HS-5 (cell line): ENCODE measurements at regions not wholly inside any gene's neighbourhood (a gene's known extent, or its start where the extent isn't known, plus 50 kb on each side); places are given as distances from the start of the nearest gene placed in this dataset.
"Not testable (repeated sequence)": the region's sequence is repeated elsewhere in the genome, so short reads cannot be mapped to it uniquely, and the experiment has no call there.

Source experiments
- DNase-seq: peaks from one replicate; pipeline ENCODE4 v3.0.0-alpha.2; 2012; ENCODE audit warnings: low read depth

- no peak for DNase-seq
These were observed 174.1 kb upstream of the TMTC1 start for GRCh38 chr12:29957835-29958234.

DNA sequence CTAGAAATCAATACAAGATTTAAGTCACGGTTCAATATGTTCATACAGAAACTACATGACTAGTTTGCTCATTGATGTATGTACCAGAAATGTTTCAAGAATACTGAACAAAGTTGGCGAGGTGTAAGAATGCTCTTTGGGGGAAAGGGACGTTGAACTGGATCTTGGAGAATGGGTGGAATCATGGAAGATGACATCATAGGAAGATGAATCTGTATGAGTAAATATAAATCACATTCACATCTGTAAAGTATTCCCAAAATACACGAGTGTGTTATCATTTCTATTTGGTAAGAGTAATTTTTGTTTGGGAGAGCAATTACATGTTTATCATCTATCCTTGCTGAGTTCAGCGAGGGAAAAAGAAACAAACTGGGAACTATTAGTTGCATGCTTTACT, 162.2 kb upstream of the TMTC1 start:
- DNase-seq = no peak

GRCh38 chr12:29944269-29945000, 160.7 kb upstream of the TMTC1 start:
- no peak for DNase-seq

- DNase-seq = no peak
These were observed 159.9 kb upstream of the TMTC1 start for GRCh38 chr12:29943683-29944082.

DNA sequence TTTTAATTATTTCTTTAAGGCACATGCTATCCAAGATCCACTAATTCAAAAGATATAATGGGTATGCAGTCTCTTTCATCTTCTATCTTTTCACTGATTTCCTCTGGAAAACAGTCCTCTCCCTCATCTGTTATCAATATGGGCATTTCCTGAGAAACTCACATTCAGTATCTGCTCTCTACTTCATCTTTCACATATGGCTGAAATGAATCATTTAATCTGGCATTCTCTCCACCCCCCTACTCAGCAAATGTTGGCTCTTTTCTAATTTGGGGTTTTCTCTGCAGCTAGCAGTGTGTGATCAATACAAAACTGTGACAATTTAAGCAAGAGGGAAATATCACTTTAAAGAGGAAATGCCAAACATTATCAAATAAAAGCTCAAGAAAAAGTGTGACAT, 157.1 kb upstream of the TMTC1 start:
- no peak for DNase-seq

DNA sequence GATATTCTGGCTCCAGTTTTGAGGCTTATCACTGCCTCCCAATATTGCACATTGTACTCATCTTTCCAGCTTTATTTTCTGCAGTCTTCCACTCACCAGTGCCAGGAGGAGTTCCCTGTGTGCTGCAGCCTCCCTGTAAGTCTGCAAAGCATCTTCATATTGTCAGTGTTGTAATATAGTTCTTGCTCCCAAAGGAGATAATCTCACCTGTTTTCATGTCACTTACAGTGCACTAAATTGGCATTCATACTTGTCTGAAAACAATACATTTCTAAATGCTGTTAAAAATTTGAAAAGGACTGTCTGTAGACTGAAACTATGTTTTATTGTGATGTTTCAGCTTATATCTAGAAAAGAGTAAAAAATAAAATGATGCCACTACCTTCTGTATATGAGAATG, 146.8 kb upstream of the TMTC1 start:
- DNase-seq = no peak

DNA sequence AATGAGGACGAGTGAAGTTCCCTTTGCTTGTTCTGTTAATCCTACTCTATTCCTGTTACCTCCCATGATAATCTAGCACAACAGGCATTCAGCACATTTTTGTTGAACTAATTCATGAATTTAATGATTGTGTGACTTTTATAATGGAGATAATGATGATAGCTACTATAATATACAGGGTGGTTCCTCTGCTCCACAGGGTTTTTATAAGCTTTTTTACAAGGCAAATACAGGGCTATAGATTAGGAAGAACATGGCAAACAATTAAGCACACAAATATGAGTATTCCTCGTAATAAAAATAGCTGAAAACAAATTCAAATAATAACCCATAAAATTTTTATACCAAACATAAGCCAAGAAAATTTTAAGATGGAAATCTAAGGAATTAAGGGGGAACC, 145.6 kb upstream of the TMTC1 start:
- no peak for DNase-seq

DNA sequence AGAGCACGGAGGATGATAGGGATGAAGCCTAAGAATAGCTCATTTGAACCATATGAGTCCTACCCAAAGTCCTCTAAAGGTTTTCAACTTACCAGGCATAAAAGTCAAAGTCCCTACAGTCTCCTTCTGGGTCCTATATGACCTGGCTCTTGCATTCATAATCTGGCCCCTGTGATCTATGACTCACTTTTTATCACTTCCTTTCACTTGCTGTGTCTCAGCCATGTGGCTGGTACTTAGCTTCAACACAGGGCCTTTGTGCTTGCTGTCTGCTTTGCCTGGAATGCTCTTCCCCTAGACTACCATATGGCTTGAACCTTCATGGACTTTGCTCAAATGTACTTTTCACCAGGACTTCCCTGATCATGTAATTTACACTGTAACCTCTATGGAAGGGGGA, 137.6 kb upstream of the TMTC1 start:
- no peak for DNase-seq

- no peak for DNase-seq
These were observed 124.4 kb upstream of the TMTC1 start for GRCh38 chr12:29908157-29908556.

- DNase-seq = no peak
These were observed 123.7 kb upstream of the TMTC1 start for GRCh38 chr12:29907461-29907860.

DNA sequence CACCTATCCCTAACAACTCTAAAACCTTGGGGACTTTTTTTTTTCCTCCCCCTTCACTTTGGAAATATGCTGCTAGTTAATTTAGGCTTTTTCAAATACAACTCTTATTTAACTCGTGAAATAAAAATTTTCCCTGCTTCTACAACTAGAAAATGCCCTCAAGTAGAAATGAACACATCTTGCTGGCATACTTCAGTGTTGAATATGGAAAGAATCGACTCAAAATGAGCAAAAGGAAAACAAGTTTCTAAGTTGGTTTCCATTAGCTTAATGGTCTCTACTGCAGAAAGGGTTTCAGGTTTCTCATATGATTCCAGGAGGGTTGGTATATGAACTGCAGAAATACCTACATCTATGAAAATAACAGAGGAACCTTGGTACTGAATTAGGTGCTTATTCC, 118.3 kb upstream of the TMTC1 start:
- DNase-seq = no peak

GRCh38 chr12:29901585-29901984, 117.8 kb upstream of the TMTC1 start:
- DNase-seq = no peak

- DNase-seq = no peak
These were observed 115.6 kb upstream of the TMTC1 start for GRCh38 chr12:29899212-29899931.

- DNase-seq = no peak
These were observed 112.2 kb upstream of the TMTC1 start for GRCh38 chr12:29895966-29896365.

GRCh38 chr12:29893002-29893401, 109.3 kb upstream of the TMTC1 start:
- no peak for DNase-seq

DNA sequence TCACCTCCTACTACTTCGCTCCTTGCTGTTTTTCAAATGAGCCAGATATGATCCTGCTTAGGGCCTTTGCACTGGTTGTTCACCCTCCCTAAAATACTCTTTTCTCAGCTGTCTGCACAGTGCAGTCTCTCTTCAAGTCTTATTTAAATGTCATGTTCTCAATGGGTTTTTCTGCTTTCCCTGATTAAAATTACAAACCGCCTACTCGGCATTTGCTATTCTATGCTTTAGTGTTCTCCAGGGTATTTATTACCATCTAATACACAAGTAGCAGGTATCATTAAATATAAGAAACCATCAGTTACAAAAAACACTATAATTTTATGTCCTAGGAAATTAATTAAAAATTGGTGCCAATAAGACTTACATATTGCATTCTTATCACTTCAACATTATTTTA, 108.0 kb upstream of the TMTC1 start:
- DNase-seq = no peak

- DNase-seq = no peak
These were observed 106.0 kb upstream of the TMTC1 start for GRCh38 chr12:29889737-29890136.

- DNase-seq = no peak
These were observed 105.0 kb upstream of the TMTC1 start for GRCh38 chr12:29888777-29889176.

DNA sequence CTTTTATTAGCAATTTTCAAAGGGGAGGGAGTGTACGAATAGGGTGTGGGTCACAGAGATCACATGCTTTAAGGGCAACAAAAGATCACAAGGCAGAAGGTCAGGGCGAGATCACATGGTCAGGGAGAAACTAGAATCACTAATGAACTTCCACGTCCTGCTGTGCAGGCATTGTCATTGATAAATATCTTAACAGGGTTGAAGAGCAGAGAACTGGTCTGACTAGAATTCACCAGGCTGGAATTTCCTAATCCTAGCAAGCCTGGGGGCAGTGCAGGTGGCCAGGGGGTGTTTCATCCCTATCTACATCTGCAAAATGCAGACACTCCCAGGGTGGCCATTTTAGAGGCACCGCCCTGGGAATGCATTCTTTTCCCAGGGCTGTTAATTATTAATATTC, 101.2 kb upstream of the TMTC1 start:
- not testable (repeated sequence) for DNase-seq

DNA sequence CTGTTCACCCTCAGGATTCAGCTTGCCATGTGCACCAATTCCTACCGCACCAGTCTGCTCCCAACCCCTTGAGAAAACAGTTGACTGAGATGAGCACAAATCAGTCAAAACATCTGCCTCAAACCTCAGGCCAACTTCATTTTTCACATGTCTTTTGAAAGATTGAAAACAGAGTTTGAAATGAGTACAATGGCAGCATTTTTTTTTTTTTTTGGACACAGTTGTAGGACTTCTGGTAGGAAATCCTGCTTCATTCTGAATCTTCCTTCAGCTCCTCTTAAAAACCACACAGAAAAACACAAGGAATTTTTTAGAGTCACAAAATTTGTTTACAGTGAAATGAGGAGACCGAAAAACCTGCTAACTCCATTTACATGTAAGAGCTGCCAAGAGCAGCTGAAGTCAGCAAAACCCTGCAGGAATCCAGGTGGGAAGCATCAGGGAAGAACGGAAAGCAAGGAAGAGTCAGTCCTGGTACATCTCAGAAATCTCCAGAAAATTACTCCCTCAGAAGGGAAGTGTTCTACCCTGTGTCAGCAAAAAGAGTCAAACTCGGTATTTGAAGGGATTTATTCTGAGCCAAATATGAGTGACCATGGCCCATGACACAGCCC, 100.3 kb upstream of the TMTC1 start:
- no peak for DNase-seq

DNA sequence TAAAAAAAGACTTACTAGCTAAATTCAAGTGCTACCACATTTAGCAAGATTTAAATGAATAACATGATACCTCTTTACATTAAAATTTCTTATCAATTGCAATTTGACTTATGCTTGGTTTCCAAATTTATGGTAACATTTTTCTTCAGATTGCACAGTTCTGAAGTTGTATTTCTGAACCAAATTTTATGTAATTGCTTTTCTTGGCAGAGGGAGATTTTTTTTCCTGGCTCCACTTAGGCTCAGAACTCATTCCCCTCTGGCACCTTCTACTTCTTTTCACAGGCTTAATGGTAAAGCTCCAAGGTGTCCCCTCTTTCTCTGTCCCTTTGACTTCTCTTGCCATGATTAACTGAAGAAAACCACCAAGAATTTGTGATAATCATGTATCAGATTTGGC, 99.8 kb upstream of the TMTC1 start:
- DNase-seq = no peak

- DNase-seq = no peak
These were observed 99.1 kb upstream of the TMTC1 start for GRCh38 chr12:29882846-29883245.

GRCh38 chr12:29880987-29881386, 97.2 kb upstream of the TMTC1 start:
- no peak for DNase-seq
